Mesenteric fat pad (tissue), 1 donor: ENCODE measurements at regions not wholly inside any gene's neighbourhood (a gene's known extent, or its start where the extent isn't known, plus 50 kb on each side); places are given as distances from the start of the nearest gene placed in this dataset.
"Not testable (repeated sequence)": the region's sequence is repeated elsewhere in the genome, so short reads cannot be mapped to it uniquely, and the experiment has no call there.

Experiments used
- DNase-seq: peaks from one replicate; pipeline ENCODE4 v3.0.0-alpha.2; 2020; ENCODE audit warnings: low spot score
- donor health status: DM: yes; HTN: yes; CAD: no.

DNA sequence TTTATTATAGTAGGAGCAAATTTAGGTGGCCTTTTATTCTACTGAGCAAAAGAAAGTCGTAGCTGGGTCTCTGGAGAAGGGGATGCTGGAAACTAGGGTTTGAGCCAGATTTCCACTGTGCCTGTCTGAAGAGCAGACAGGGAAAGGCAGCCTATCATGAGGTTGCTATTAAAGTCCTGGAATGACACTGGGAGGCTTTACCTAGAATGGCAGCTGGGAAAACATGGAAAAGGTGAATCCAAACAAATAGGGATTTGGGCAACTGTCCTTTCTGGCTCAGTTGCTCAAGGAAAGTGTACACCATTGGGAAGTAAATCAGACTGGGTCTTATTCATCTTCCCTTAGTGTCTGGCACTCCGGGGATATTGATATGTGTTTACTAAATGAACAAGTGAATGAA lies 154.6 kb downstream of the MTX2 start:
- DNase-seq, result no peak

DNA sequence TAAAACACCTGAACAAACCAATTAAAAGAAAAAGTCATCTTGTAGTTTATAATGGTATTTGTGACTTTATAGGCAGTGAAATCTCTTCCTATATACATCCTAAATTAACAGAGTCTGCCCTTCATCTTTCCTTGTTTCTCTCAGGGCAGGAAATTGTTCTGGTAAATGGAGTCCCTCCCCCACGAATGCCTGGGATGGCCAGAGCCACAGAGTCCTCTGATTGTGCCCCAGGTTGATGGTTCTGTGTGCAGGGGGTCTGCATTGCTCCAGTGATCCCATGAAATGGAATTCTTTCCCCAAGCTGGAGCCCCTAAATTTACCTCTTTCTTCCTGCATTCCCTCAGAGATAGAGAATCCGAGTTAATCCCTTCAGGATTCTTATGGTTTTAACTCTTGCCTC lies 155.5 kb downstream of the MTX2 start:
- DNase-seq, result no peak

DNA sequence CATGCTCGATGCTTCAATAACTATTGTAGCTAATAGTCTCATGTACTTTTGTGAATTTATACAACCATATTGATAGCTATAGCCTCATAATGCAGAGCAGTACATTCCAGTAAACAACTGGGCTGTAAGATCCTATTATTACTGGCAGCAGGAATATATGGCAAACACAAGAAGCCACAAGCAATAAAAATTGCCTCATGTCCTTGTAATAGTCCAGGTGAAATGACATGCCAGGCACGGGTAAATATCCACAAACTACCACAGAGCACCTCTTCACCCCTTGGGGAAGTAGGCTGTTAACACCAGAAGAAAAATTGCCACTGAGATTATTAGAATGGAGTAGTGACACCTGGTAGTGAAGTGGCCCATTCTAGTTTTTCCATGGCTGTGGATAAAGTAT lies 158.3 kb downstream of the MTX2 start:
- DNase-seq, result no peak

DNA sequence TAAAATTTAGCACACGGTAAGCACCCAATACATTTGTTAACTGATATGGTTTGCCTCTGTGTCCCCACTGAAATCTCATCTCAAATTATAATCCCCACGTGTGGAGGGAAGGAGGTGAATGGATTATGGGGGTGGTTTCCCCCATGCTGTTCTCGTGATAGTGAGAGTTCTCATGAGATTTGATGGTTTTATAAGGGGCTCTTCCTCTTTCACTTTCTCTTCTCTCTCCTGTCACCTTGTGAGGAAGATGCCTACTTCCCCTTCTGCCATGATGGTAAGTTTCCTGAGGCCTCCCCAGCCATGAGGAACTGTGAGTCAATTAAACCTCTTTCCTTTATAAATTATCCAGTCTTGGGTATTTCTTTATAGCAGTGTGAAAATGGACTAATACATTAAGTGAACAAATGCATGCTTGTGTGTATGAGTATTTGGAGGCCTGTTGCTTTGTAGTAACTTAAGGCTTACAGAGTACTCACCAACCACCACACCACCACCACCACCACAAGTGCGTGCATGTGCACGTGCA lies 159.8 kb downstream of the MTX2 start:
- not testable (repeated sequence) for DNase-seq

DNA sequence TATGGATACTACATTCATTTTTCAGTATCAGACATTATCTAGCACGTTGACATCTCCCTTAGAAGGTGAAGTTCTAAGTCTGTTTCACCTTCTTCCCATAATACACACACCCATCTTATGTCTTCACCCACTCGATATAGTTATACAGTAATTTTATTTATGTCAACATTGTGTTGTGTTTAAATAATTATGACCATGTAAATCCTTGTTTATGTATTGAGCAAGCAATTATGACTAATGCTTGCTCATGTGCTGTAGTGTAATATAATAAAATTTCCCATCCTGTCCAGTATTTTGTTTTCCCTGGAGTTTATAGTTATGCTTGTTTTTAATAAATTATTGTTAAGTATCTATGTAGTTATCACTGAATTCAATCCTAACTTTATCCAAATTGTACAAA lies 163.2 kb downstream of the MTX2 start:
- no peak for DNase-seq

DNA sequence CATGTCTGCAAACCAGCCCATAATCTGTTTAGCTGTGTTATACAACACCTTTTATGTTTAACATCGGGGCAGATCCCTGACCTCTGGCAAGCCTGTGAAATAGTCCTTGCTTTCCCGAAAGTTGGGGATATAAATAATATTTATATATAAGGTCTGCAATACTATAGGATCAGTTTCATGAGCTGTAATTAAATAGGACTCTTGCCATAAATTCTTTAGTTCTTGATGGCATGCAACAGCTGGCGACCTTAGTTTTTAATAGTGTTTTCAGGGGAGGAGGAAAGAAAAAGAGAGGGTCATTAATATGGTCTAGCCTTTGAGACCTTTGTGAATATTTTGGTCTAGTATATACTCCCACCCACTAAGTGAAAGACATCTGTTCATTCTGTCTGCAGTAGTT lies 166.5 kb downstream of the MTX2 start:
- DNase-seq, result no peak

DNA sequence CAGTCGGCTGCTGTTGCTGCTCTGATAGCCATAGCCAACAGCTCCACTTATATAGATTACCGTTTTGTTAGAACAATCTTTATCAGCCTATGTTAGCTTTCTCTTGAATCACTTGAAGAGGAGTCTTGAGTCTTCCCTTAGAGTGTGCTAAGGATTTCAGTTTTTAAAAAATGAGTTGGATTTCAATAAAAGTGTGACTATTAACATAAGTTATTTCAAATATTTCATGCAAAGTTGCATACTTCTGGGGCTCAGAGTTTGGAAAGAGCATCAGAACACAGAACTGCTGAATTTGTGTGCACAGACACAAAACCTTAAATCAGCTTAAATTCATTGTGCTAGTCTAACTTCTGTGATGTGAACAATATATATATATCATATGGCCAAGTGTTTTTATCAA lies 174.7 kb downstream of the MTX2 start:
- DNase-seq, result no peak

DNA sequence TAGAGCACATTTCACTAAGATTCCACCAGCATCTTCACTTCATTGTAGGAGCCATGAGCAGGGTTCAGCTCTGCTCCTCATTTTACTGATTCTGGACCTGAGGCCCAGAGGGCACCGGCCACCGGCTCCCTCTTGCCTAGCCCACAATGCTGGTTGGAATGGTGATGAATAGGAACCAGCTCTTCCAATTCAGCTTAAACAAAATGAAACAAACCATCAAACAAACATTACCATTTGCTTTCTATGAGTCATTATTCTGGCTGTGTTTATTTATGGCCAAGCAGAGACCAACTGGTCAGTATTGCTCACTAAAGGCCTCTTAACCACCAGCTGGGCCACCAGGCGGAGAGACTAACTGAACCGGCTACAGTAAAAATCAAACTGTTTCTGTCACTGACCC lies 176.7 kb downstream of the MTX2 start:
- no peak for DNase-seq

DNA sequence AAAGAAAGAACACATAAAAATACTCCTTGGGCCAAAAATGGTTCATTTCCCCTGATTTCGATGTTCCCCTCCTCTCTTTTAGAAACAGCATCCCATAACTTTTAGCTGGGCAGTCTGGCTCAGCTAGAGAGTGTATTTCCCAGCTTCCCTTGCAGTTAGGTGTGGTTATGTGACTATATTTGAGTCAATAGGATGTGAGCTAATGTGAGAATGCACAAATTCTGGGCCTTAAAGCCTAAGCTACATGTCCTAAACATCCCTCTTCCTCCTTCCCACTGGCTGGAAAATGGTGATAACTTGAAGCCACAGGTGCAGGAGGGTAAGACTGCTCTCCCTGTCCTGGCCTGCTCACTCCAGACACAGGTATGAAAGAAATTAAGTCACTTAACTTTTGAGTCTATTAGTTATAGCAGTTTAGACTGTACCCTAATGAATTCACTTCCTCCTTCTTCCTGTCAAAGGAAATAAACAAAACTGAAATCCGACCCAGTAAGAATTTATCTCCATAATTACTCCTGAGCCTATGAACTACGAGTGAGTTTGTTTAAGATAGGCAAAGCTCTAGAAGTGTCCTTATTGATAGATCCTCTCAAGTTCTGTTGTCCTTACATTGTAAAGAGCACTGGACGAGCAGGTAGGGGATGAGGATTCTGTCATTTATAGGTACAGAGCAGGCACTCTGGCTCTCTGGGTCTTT lies 177.6 kb downstream of the MTX2 start:
- DNase-seq, result no peak

DNA sequence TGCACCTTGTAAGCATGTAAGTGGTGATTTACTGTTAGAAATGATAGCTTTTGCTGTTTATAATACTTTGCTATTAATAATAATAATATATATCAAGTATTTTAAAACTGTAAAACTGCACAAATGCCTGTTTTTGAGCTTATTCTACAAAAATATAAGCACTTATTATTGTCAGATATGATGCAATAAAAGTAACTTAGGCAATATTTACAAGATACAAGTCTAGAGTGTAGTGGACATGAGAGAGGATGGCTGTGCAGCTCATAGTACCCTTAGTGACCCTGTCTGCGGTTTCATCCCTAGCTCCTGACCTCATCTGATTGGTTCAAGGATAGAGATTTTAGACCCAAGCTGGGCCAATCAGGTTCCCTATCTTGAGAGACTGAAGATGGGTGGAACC lies 178.4 kb downstream of the MTX2 start:
- no peak for DNase-seq

DNA sequence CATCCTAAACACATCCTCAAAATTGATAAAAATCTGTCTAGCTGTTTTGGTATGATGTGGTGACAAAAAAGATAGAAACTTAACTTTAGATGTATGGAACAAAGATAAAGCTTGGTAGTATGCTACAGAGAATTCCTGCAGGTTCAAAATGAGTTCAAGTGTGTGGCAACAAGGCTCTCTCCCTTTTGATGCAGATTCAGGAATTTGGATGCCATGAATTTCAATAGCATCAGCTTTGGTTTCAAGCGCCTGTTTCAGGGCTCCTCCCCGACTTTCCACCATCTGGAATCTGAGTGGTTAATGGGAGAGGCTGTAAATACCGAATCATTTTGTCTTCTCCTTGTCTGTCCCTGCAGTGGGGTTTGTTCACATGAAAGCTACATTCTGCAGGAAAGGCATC lies 180.6 kb downstream of the MTX2 start:
- DNase-seq, result no peak

DNA sequence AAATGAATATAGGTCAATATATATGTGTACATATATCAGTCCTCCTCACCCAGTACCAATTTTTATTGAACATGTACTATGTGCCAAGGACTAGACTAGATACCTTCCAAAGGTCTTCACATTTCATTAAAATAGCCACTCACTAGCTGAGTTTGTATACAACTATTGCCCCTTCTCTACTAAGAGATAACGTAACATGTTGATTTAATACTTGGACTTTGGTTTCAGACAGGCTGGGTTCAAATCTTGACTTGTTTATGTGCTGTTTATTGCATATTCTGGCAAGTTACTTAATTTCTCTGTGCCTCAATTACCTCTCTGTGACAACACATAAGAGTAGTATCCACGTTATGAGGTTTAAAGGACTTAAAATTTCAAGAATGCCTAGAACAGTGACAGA lies 184.5 kb downstream of the MTX2 start:
- DNase-seq, result no peak

DNA sequence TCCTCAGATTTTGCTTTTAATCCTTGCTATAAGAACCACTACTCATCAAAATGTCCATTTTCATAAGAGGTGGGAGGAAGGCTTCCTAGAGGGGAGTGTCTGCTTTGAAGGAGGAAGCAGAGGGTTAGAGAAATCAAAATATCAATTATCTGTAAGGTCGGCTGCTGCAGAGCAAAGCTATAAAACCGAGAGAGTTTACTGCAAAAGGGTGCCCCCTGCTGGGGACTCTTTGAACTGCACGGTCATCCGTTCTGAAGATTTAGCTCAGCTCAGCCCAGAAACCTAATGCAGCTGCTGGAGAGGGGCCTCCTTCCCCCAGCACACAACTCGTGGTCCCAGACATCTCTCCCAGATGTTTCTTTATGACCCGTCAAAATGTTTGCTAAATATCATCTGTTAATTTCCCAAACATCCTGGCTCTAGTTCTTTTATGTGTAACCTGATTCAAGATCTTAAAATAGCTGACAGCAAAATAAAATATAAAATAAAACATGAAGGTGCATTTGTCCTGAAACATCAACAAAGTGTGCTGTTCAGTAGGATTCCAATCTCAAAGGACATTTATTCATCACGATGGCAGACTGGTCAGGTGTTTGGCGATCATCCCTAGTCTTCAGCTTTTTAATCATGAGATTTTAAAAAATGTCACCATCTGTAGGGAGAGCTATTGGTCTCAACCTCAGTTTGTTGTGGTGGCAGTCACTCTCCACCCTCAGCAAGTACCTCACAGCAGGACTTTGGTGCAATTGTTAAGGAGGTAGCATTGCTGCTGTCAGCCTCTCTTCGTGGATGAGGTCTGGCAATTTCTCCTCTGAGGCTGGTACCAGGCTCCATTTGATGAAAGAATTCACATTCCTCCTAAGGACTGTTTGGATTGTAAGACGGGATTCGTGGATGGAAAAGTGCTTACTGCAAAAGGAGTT lies 185.9 kb downstream of the MTX2 start:
- DNase-seq, result no peak

DNA sequence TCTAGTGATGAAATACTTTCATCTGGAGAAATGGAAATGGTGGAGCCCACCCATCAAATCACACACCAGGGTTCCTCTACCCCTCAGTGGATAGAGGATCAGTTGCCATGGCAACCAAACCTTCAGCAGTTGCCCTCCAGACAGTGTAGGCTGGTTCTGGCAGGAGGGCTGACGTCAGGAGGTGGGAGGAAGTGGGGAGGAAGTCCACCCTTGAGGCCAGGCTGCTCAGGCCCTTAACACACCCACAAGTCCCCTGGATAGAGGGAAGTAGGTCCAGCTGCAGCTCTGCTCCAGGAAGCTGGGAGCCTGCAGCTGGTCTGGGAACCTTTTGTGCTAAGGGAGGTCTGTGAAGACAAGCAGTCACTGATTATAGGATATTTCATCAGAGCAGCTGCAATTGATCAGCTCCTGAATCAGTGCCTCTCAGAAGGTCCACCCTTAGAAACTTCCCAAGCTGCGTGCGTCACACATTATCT lies 186.6 kb downstream of the MTX2 start:
- DNase-seq, result no peak

DNA sequence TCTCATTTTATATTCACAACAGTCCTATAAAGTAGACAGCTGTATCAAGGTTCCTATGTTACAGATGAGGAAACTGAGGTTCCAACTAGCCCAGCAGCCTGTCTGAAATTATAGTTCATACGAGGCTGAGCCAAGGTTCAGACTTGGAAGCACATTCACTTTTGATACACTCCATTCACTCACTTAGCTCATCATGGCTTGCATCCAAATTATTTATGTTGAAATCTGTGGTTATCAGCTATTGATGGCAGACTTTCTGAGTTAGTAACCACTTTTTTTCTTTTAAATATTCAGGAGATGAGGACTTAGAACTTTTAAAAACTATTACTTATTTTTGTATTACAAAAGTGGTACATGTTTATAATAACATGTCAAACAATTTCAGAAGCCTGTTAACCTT lies 188.2 kb downstream of the MTX2 start:
- DNase-seq, result no peak

DNA sequence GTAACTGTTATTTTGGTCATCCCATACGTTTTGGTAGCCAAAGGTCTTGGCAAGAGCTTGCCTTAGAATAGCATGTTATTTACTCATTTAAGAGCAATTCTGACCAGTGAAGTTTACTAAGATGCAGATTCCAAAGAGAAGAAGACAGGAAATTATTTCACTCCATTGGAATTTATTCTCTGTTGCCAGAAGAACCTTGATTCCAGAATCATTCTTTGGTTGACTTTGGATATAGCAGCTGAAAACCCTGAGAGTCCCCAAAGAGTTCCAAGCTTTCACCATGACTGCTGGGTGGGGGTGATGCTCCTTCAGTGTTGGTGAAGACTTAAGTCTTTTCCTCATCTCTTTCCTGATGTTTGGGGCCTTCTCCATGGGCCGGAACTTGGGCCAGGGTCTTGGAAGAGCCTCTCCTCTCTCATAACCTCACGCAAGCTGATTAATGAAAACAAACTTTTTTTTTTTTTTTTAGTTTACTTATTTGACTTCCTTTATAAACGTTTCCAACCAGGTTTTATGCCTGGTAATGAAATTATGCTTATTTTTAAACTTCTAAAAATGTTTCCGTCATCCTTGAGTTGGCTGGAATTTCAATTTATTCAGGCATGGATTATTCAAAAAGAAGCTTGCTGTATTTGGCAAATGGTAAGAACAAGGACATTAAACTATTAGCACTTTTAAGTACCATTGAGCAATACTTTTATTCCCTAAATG lies 192.0 kb downstream of the MTX2 start:
- DNase-seq, result no peak

DNA sequence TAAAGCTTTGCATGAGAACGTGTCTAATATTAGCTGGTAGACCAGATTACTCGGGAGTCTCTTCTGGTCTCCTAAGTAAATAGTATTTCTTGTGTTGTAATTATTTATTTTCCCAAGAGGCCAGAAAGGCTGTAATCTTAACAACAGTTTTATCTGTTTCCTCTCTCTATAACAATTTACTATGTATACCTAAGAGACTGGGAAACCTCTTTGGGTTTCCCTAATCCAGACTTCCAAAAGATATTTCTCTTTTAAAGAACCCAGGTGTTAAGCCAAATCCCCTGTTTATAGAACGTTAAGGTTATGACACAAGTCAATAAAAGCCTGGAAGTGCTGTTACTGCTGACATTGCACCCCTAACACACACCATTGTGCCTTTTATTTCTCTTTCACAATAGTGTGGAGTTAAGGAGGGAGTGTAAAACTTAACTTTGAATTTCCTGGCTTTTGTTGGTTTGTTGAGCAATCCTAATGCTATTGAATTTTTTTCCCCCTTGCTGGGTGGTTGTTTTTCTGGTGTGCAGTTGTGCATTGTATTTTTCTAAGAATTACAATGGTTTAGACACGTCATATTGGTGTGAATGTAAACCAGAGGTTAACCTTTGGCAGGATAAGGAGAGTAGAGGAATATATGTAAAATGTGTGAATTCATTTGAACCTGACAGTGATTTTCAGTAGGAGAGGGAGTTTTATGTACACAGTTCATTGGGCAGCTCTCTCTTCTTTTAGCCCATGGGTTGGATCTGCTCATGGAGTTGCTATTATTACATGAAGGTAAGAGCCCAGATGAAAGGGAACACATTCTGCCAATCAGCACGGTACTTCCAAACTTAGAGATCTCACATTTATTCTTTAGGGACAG lies 192.8 kb downstream of the MTX2 start:
- DNase-seq, result no peak

DNA sequence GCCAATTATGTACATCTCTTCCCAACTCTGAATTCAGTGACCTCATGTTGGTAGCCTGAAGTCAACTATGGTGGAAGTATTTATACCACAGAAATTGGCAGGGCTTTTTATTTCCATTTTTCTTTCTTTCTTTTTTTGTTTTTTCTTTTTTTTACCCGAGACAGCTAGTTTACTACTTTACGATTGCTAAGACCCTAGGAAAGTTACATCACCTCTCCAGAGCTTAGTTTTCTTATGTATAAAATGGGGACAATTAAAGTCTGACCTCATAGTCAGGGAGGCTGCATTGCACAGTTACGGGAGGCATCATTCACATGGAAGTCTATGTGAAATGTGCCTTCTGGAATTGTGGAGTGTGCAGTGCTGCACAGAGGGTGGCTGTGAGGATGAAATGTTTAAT lies 194.3 kb downstream of the MTX2 start:
- DNase-seq, result no peak

DNA sequence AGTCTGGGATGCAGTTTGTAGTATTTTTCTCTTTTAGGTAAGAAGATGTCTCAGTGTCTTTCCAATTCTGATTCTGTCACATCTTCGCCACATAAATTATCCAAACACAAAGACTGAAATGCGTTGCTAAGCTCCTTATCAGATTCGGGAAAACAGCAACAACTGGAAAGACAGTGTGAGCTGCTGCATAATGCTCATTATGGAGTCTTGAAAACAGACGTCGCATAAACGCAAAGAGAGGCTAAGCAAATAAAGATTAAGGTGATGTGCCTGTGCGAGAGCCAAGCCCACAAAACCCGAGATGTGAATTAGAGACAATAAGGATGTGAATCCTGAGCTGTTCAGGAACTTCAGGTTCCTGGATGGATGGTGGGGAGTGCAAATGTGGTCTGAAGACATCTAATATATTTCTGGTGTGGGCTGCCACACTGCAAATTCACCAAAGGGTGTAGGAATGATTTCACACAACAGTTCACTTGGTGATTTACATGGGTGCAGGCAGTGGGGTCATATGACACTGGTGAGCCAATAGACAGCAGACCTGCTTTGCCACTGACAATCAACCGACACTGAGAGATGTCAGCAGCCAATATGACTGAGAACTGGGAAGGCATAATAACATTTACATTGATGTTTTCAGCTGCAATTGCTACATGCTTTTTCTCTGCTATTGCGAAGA lies 195.8 kb downstream of the MTX2 start:
- no peak for DNase-seq

DNA sequence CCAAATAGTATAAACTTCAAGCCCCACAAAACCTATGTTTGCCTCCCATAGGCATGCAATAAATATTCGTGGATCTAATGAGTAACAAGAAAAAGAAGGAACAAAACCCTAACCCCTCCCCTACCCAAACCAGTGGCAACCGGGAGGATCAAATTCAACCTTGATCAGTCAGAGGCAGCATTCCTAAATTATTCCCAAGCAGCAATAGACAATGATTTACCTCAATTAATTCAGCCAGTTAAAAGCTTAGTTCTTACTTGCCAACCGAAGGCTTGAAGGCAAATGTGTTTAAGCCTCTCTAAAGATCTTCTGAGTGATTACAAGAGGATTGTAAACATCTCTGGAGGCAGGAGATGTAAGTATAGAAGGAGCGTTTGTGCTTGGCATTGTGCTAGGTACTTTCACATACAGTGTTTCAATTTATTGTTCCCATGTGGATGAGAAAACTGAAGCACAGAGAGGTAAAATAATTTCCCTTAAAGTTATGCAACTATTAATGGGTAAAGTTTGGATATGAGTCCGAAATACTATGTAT lies 197.7 kb downstream of the MTX2 start:
- DNase-seq, result no peak
